OCI-LY1 (cell line): ENCODE measurements at regions not wholly inside any gene's neighbourhood (a gene's known extent, or its start where the extent isn't known, plus 50 kb on each side); places are given as distances from the start of the nearest gene placed in this dataset.

ENCODE experiments used
- H2AFZ ChIP-seq: fragments of 200-600 bp; sonication (generic), shearing (Covaris generic); 2 replicates; pipeline ENCODE4 v1.6.0; 2014; ENCODE audit warnings: antibody characterized with exemption, mild to moderate bottlenecking, low read length
- H3F3A ChIP-seq: fragments of 200-600 bp; sonication (generic), shearing (Covaris generic); 2 replicates; pipeline ENCODE4 v1.6.0; 2014; ENCODE audit warnings: mild to moderate bottlenecking, antibody characterized with exemption, low read length, moderate library complexity; ENCODE audit not compliant: insufficient read depth
- H3K27ac ChIP-seq: fragments of 200-600 bp; sonication (generic); 2 replicates; pipeline ENCODE4 v1.5.1; 2014; ENCODE audit warnings: low read length, mixed run types, mild to moderate bottlenecking, low read depth; ENCODE audit not compliant: poor library complexity, severe bottlenecking
- H3K27me3 ChIP-seq: fragments of 200-600 bp; sonication (generic); 2 replicates; pipeline ENCODE4 v1.6.0; 2014; ENCODE audit warnings: antibody characterized with exemption, mild to moderate bottlenecking, low read length, moderate library complexity; ENCODE audit not compliant: insufficient read depth
- H3K36me3 ChIP-seq: fragments of 200-600 bp; sonication (generic); 2 replicates; pipeline ENCODE4 v1.6.1; 2014; ENCODE audit warnings: mild to moderate bottlenecking, antibody characterized with exemption, low read length, moderate library complexity, mixed read lengths; ENCODE audit not compliant: insufficient read depth
- H3K4me1 ChIP-seq: fragments of 200-600 bp; sonication (generic); 2 replicates; pipeline ENCODE4 v1.5.1; 2014; ENCODE audit warnings: mild to moderate bottlenecking, low read length, moderate library complexity; ENCODE audit not compliant: insufficient read depth, severe bottlenecking
- H3K4me2 ChIP-seq: fragments of 200-600 bp; sonication (generic), shearing (Covaris generic); 2 replicates; pipeline ENCODE4 v1.6.1; 2014; ENCODE audit warnings: low read length
- H3K4me3 ChIP-seq: fragments of 200-600 bp; sonication (generic); 2 replicates; pipeline ENCODE4 v1.5.1; 2014; ENCODE audit warnings: low read length, low read depth, mild to moderate bottlenecking, mixed read lengths; ENCODE audit not compliant: poor library complexity, severe bottlenecking
- H3K79me2 ChIP-seq: fragments of 200-600 bp; shearing (Covaris generic); 2 replicates; pipeline ENCODE4 v1.6.1; 2016; ENCODE audit warnings: mixed run types, low read length, mixed read lengths; ENCODE audit not compliant: insufficient read depth
- H3K9ac ChIP-seq: fragments of 200-600 bp; sonication (generic), shearing (Covaris generic); 2 replicates; pipeline ENCODE4 v1.6.1; 2014; ENCODE audit warnings: mild to moderate bottlenecking, low read length, mixed read lengths
- H3K9me2 ChIP-seq: fragments of 200-600 bp; sonication (generic), shearing (Covaris generic); 2 replicates; pipeline ENCODE4 v1.6.1; 2014; ENCODE audit warnings: low read depth, mild to moderate bottlenecking, low read length, mixed read lengths
- H3K9me3 ChIP-seq: fragments of 200-600 bp; shearing (Covaris generic); 2 replicates; pipeline ENCODE4 v1.6.1; 2014; ENCODE audit warnings: low read length, mixed read lengths
- H4K20me1 ChIP-seq: fragments of 200-600 bp; sonication (generic), shearing (Covaris generic); 2 replicates; pipeline ENCODE4 v1.6.0; 2016; ENCODE audit warnings: mild to moderate bottlenecking, low read length; ENCODE audit not compliant: insufficient read depth
- CTCF ChIP-seq: fragments of 200-600 bp; sonication (generic), shearing (Covaris generic); IDR thresholded peaks from 2 replicates; pipeline ENCODE4 v1.5.1; 2017; ENCODE audit warnings: mild to moderate bottlenecking, antibody characterized with exemption, low read length, moderate library complexity, mixed read lengths
- EZH2 ChIP-seq: fragments of 200-600 bp; sonication (generic), shearing (Covaris generic); IDR thresholded peaks from 2 replicates; pipeline ENCODE4 v1.8.0; 2017; ENCODE audit warnings: borderline replicate concordance, mixed run types, mild to moderate bottlenecking, antibody characterized with exemption, low read length, moderate library complexity, mixed read lengths

GRCh38 chr7:8373851-8374250 lies 59.6 kb upstream of the NXPH1 start:
- H3K79me2 ChIP-seq = no peaks in the 10 kb centered on the region
- no peaks in the 10 kb centered on the region for H3K9me2 ChIP-seq
- H3K27me3 ChIP-seq = no peaks in the 10 kb centered on the region
- no peaks in the 10 kb centered on the region for H3K4me1 ChIP-seq
- H3K9ac ChIP-seq = no peak overlapping the region
- no peak overlapping the region for H3K4me3 ChIP-seq
- no peaks in the 10 kb centered on the region for H3K9me3 ChIP-seq
- H3K36me3 ChIP-seq = no peaks in the 10 kb centered on the region
- H3F3A ChIP-seq = no peaks in the 10 kb centered on the region
- no peak overlapping the region for H2AFZ ChIP-seq
- TF ChIP-seq EZH2 (no peak), CTCF (no peak)
- H4K20me1 ChIP-seq = no peaks in the 10 kb centered on the region
- H3K27ac ChIP-seq = no peak overlapping the region
- H3K4me2 ChIP-seq = no peak overlapping the region

- H3K9ac ChIP-seq = no peak overlapping the region
- H3K9me3 ChIP-seq = no peaks in the 10 kb centered on the region
- H3K36me3 ChIP-seq = no peaks in the 10 kb centered on the region
- H3F3A ChIP-seq = no peaks in the 10 kb centered on the region
- H2AFZ ChIP-seq = no peak overlapping the region
- H4K20me1 ChIP-seq = no peaks in the 10 kb centered on the region
- TF ChIP-seq CTCF = no peak
- no peak for TF ChIP-seq EZH2
- no peak overlapping the region for H3K4me3 ChIP-seq
- H3K4me2 ChIP-seq = no peak overlapping the region
- H3K79me2 ChIP-seq = no peaks in the 10 kb centered on the region
- H3K9me2 ChIP-seq = no peaks in the 10 kb centered on the region
- H3K27ac ChIP-seq = no peak overlapping the region
- no peaks in the 10 kb centered on the region for H3K27me3 ChIP-seq
- no peaks in the 10 kb centered on the region for H3K4me1 ChIP-seq
These were observed 54.9 kb upstream of the NXPH1 start for GRCh38 chr7:8378349-8379019.

- H3K4me2 ChIP-seq = no peak overlapping the region
These were observed 54.1 kb upstream of the NXPH1 start for GRCh38 chr7:8379264-8379663.

More at GRCh38 chr7:8379264-8379663, 54.1 kb upstream of the NXPH1 start:
- Histone ChIP-seq H3K4me1 (no peaks in the 10 kb centered on the region), H3K79me2 (no peaks in the 10 kb centered on the region), H3K9me3 (no peaks in the 10 kb centered on the region), H3K9ac (no peak overlapping the region), H3K4me3 (no peak overlapping the region), H3F3A (no peaks in the 10 kb centered on the region), H3K36me3 (no peaks in the 10 kb centered on the region), H4K20me1 (no peaks in the 10 kb centered on the region), H2AFZ (no peak overlapping the region), H3K9me2 (no peaks in the 10 kb centered on the region), H3K27ac (no peak overlapping the region), H3K27me3 (no peaks in the 10 kb centered on the region)
- TF ChIP-seq EZH2 (no peak), CTCF (no peak)
